ENCODE measurements at regions not wholly inside any gene's neighbourhood (a gene's known extent, or its start where the extent isn't known, plus 50 kb on each side); places are given as distances from the start of the nearest gene placed in this dataset.

- Histone ChIP-seq H3K27ac (no peak overlapping the region), H3K4me1 (replicated peaks in 1 of 2) (no peaks in the 10 kb centered on the region), H3K27me3 (no peaks in the 10 kb centered on the region), H3K36me3 (replicated peaks in 1 of 2) (no peaks in the 10 kb centered on the region), H3K4me3 (no peak overlapping the region), H3K9me3 (replicated peaks in 1 of 3) (no peaks in the 10 kb centered on the region)
- intact Hi-C loops (cut with DNase I), result no loop called here
- TF ChIP-seq CTCF (IDR thresholded peaks at IDR 0.05), result no peak
- TF ChIP-seq POLR2A (IDR thresholded peaks at IDR 0.05), result no peak
- DNase-seq, result no peak
- WGBS, 4 donors, result 91 to 95% (median 93%) methylated on average over 2 of the region's 2 CpGs
These were observed 143.9 kb upstream of the LIPC start for GRCh38 chr15:58287891-58288290.

GRCh38 chr15:58288592-58288991 lies 143.2 kb upstream of the LIPC start:
- H3K36me3 ChIP-seq (replicated peaks in 1 of 2), result no peaks in the 10 kb centered on the region
- TF ChIP-seq CTCF (IDR thresholded peaks at IDR 0.05) (no peak), POLR2A (IDR thresholded peaks at IDR 0.05) (no peak)
- H3K4me1 ChIP-seq (replicated peaks in 1 of 2), result no peaks in the 10 kb centered on the region
- no peaks in the 10 kb centered on the region for H3K9me3 ChIP-seq (replicated peaks in 1 of 3)
- intact Hi-C loops (cut with DNase I), result no loop called here
- no peak overlapping the region for H3K4me3 ChIP-seq
- H3K27me3 ChIP-seq, result no peaks in the 10 kb centered on the region
- DNase-seq, result no peak
- no peak overlapping the region for H3K27ac ChIP-seq
- 67 to 82% (median 73%) methylated on average over 3 of the region's 3 CpGs for WGBS, 4 donors

GRCh38 chr15:58291848-58292247 lies 139.9 kb upstream of the LIPC start:
- H3K9me3 ChIP-seq (replicated peaks in 1 of 3), result peaks cover 0 to 7% (median 0%) of the 10 kb centered on the region in 3 donors
- no peaks in the 10 kb centered on the region for H3K4me1 ChIP-seq (replicated peaks in 1 of 2)
- H3K36me3 ChIP-seq (replicated peaks in 1 of 2), result no peaks in the 10 kb centered on the region
- H3K27me3 ChIP-seq, result no peaks in the 10 kb centered on the region
- H3K27ac ChIP-seq, result no peak overlapping the region
- TF ChIP-seq POLR2A (IDR thresholded peaks at IDR 0.05) (no peak), CTCF (IDR thresholded peaks at IDR 0.05) (no peak)
- no peak overlapping the region for H3K4me3 ChIP-seq
- DNase-seq, result no peak
- intact Hi-C loops (cut with DNase I), result no loop called here

GRCh38 chr15:58292751-58293175 lies 139.0 kb upstream of the LIPC start:
- Histone ChIP-seq H3K4me1 (replicated peaks in 1 of 2) (no peaks in the 10 kb centered on the region), H3K27ac (no peak overlapping the region), H3K9me3 (replicated peaks in 1 of 3) (peaks cover 0 to 7% (median 0%) of the 10 kb centered on the region in 3 donors), H3K27me3 (no peaks in the 10 kb centered on the region), H3K36me3 (replicated peaks in 1 of 2) (no peaks in the 10 kb centered on the region), H3K4me3 (no peak overlapping the region)
- TF ChIP-seq POLR2A (IDR thresholded peaks at IDR 0.05), result no peak
- no peak for TF ChIP-seq CTCF (IDR thresholded peaks at IDR 0.05)
- 91 to 93% (median 91%) methylated on average over 3 of the region's 3 CpGs for WGBS, 4 donors
- intact Hi-C loops (cut with DNase I), result no loop called here
- no peak for DNase-seq
